Endothelial cell of umbilical vein (primary cell): ENCODE measurements at regions not wholly inside any gene's neighbourhood (a gene's known extent, or its start where the extent isn't known, plus 50 kb on each side); places are given as distances from the start of the nearest gene placed in this dataset.

Experiments
- BruUV-seq: library from RNA; stranded (reverse); fragments of 400-500 nt; replicated peaks from 2 replicates; lab custom pipeline; 2021; lab: Mats Ljungman, UMichigan
- CTCF ChIA-PET: fragments of 300-600, 350-600 bp; sonication (Branson Sonifier 250); formaldehyde crosslinking; loops from one replicate; lab custom pipeline; 2021; ENCODE audit warnings: antibody characterized with exemption, inconsistent platforms; lab: Charles Lee
- POLR2A ChIA-PET: fragments of 300-600, 350-600 bp; sonication (Branson Sonifier 250); formaldehyde crosslinking; loops from one replicate; lab custom pipeline; 2021; ENCODE audit warnings: antibody characterized with exemption, inconsistent platforms; lab: Charles Lee
- DNase-seq: peaks from one replicate; pipeline ENCODE4 v3.0.0-alpha.2; 2011; ENCODE audit warnings: low read depth, low spot score
- FAIRE-seq: peaks from 2 replicates; lab custom pipeline; 2011; peaks lifted over from hg19 to GRCh38; lab: Jason Lieb, UNC
- H2AFZ ChIP-seq: 2 replicates; pipeline ENCODE4 v1.6.0; 2012; ENCODE audit warnings: low read depth, low read length, control low read depth, inconsistent platforms
- H3K27ac ChIP-seq: 2 replicates; pipeline ENCODE4 v1.5.1; 2011; ENCODE audit warnings: low read depth, mild to moderate bottlenecking, control low read depth, low read length, moderate library complexity; ENCODE audit not compliant: insufficient read depth
- H3K27me3 ChIP-seq, 2 experiments: 2 replicates each; pipeline versions ENCODE4 v1.6.0 to v1.6.1; 2011; ENCODE audit warnings: low read length in 2 of 2, mixed read lengths in 1 of 2; ENCODE audit not compliant: control insufficient read depth in 2 of 2, insufficient read depth in 2 of 2
- H3K36me3 ChIP-seq, 2 experiments: 2 replicates in 1 of 2; 3 replicates in 1 of 2; pipeline ENCODE4 v1.5.1; 2011; ENCODE audit warnings: low read length in 2 of 2, mild to moderate bottlenecking in 1 of 2, moderate library complexity in 1 of 2; ENCODE audit not compliant: control insufficient read depth in 2 of 2, insufficient read depth in 2 of 2; ENCODE audit errors: extremely low read depth in 1 of 2
- H3K4me1 ChIP-seq: 3 replicates; pipeline ENCODE4 v1.5.1; 2011; ENCODE audit warnings: mild to moderate bottlenecking, low read length; ENCODE audit not compliant: control insufficient read depth, insufficient read depth; ENCODE audit errors: extremely low read depth
- H3K4me2 ChIP-seq: 2 replicates; pipeline ENCODE4 v1.6.1; 2011; ENCODE audit warnings: low read length, control low read depth, mixed read lengths; ENCODE audit not compliant: insufficient read depth
- H3K4me3 ChIP-seq, 3 experiments: fragments of 200-600 bp in 1 of 3; sonication (generic), shearing (Covaris generic) in 1 of 3; replicated peaks in 1 of 3; 2 replicates each; pipeline ENCODE4 v1.5.1; 2011 to 2016; ENCODE audit warnings: control low read depth in 3 of 3, low read length in 3 of 3, mild to moderate bottlenecking in 2 of 3, inconsistent platforms in 1 of 3, low read depth in 1 of 3, moderate library complexity in 1 of 3; ENCODE audit not compliant: insufficient read depth in 1 of 3
- H3K79me2 ChIP-seq: 2 replicates; pipeline ENCODE4 v1.6.0; 2012; ENCODE audit warnings: low read length, inconsistent platforms; ENCODE audit not compliant: control insufficient read depth, insufficient read depth
- H3K9ac ChIP-seq: replicated peaks from 2 replicates; pipeline ENCODE3; 2011; ENCODE audit warnings: low read length, control low read depth; ENCODE audit not compliant: insufficient read depth; ENCODE audit errors: extremely low read depth
- H3K9me1 ChIP-seq: replicated peaks from 3 replicates; pipeline ENCODE4 v1.6.0; 2011; ENCODE audit warnings: mild to moderate bottlenecking, low read length; ENCODE audit not compliant: control insufficient read depth, insufficient read depth; ENCODE audit errors: extremely low read depth
- H3K9me3 ChIP-seq: replicated peaks from 2 replicates; pipeline ENCODE4 v1.5.1; 2012; ENCODE audit warnings: low read length, inconsistent platforms; ENCODE audit not compliant: control insufficient read depth, insufficient read depth
- H4K20me1 ChIP-seq: replicated peaks from 2 replicates; pipeline ENCODE3; 2011; ENCODE audit warnings: mild to moderate bottlenecking, low read length; ENCODE audit not compliant: control insufficient read depth, insufficient read depth; ENCODE audit errors: extremely low read depth
- CTCF ChIP-seq, 2 donors: IDR thresholded peaks; 1 replicate in 1 of 2; 2 replicates in 1 of 2; pipeline ENCODE4 v1.5.1; 2011; ENCODE audit warnings: low read length in 2 of 2, mild to moderate bottlenecking in 2 of 2, moderate library complexity in 2 of 2, control low read depth in 1 of 2, inconsistent platforms in 1 of 2, low read depth in 1 of 2; ENCODE audit not compliant: insufficient read depth in 1 of 2; ENCODE audit errors: extremely low read depth in 1 of 2
- EZH2 ChIP-seq: IDR thresholded peaks from 2 replicates; pipeline ENCODE4 v1.6.1; 2012; ENCODE audit warnings: borderline replicate concordance, low read depth, mild to moderate bottlenecking, moderate library complexity, low read length, inconsistent platforms; ENCODE audit not compliant: severe bottlenecking
- FOS ChIP-seq: IDR thresholded peaks from 2 replicates; pipeline ENCODE4 v1.6.1; 2011; ENCODE audit warnings: mild to moderate bottlenecking, low read length, moderate library complexity, borderline replicate concordance; ENCODE audit not compliant: insufficient read depth
- GATA2 ChIP-seq: IDR thresholded peaks from 2 replicates; pipeline ENCODE4 v1.7.0; 2011; ENCODE audit warnings: low read depth, mild to moderate bottlenecking, moderate library complexity, mixed read lengths, low read length; ENCODE audit not compliant: insufficient read length, insufficient read depth
- JUN ChIP-seq: IDR thresholded peaks from 2 replicates; pipeline ENCODE4 v1.6.1; 2011; ENCODE audit warnings: borderline replicate concordance, low read depth; ENCODE audit not compliant: insufficient read length, insufficient read depth
- MAX ChIP-seq: IDR thresholded peaks from 2 replicates; pipeline ENCODE4 v1.6.1; 2011; ENCODE audit not compliant: insufficient read depth, insufficient read length
- MYC ChIP-seq: IDR thresholded peaks from one replicate; pipeline ENCODE4 v1.6.1; 2011; ENCODE audit warnings: mild to moderate bottlenecking, low read depth, low read length
- POLR2A ChIP-seq: IDR thresholded peaks from 2 replicates; pipeline ENCODE4 v1.6.1; 2012; ENCODE audit warnings: low read depth, mild to moderate bottlenecking, control low read depth, low read length
- POLR2AphosphoS5 ChIP-seq: IDR thresholded peaks from 2 replicates; pipeline ENCODE4 v1.6.1; 2012; ENCODE audit warnings: low read depth, mild to moderate bottlenecking, control low read depth, low read length, moderate library complexity; ENCODE audit not compliant: insufficient read depth
- dilution Hi-C: fragments of 300-500 bp; cut with MboI; formaldehyde crosslinking; loops from one replicate; pipeline ENCODE4 v1.15.0; 2019; ENCODE audit warnings: low sequenced_read_pairs; ENCODE audit not compliant: extremely low pct_ligation_motif_present
- intact Hi-C: fragments of 100-400 bp; cut with micrococcal nuclease; formaldehyde crosslinking; loops from one replicate; pipeline ENCODE4 v1.10.0; 2022

GRCh38 chr1:175793617-175794016 is 50.2 kb upstream of the TNR start:
- Histone ChIP-seq H3K36me3 (no peaks in the 10 kb centered on the region), H3K9ac (no peak overlapping the region), H2AFZ (no peak overlapping the region), H3K27me3 (peaks cover 1 to 2% of the 10 kb centered on the region in 2 experiments), H3K9me3 (no peaks in the 10 kb centered on the region), H3K9me1 (no peaks in the 10 kb centered on the region), H3K4me1 (no peaks in the 10 kb centered on the region), H3K4me3 (no peak overlapping the region), H3K27ac (no peak overlapping the region), H3K79me2 (no peaks in the 10 kb centered on the region), H4K20me1 (no peaks in the 10 kb centered on the region), H3K4me2 (no peak overlapping the region)
- intact Hi-C loops: no loop called here
- TF ChIP-seq FOS: no peak
- TF ChIP-seq EZH2: no peak
- no peak for TF ChIP-seq CTCF (IDR thresholded peaks at IDR 0.05; ENCODE audit: extremely low read depth in 1 of 2, insufficient read depth in 1 of 2, low read depth in 1 of 2, low read length in 2 of 2)
- TF ChIP-seq MAX: no peak
- no peak for TF ChIP-seq POLR2AphosphoS5
- TF ChIP-seq JUN: no peak
- TF ChIP-seq MYC: no peak
- TF ChIP-seq POLR2A: no peak
- TF ChIP-seq GATA2: no peak
- FAIRE-seq (no peak), DNase-seq (no peak)
- BruUV-seq: no TSS peak
- dilution Hi-C loops: no loop called here
- ChIA-PET POLR2A (no interaction called here), CTCF (no interaction called here)
